ENCODE measurements at regions not wholly inside any gene's neighbourhood (a gene's known extent, or its start where the extent isn't known, plus 50 kb on each side); places are given as distances from the start of the nearest gene placed in this dataset.

GRCh38 chr16:86291491-86291890 is 218.8 kb upstream of the FOXF1 start:
- BruUV-seq (replicated peaks): no TSS peak
- DNase-seq (ENCODE audit: low read depth, low spot score) (no peak), ATAC-seq (no peak)
- H3K4me3 ChIP-seq (ENCODE audit: low read depth in 2 of 2, low read length in 2 of 2): no peak overlapping the region
- no peaks in the 10 kb centered on the region for H3K36me3 ChIP-seq (ENCODE audit: control insufficient read depth, insufficient read depth, low read length)
- TF ChIP-seq TCF7L2 (IDR thresholded peaks at IDR 0.05; ENCODE audit: low read depth, low read length) (no peak), POLR2AphosphoS5 (IDR thresholded peaks at IDR 0.05; ENCODE audit: low read depth, low read length) (no peak), SIN3A (IDR thresholded peaks at IDR 0.05; ENCODE audit: borderline replicate concordance, insufficient read depth, low read depth, low read length) (no peak), REST (IDR thresholded peaks at IDR 0.05; ENCODE audit: insufficient read depth in 1 of 2, low read depth in 2 of 2, low read length in 1 of 2) (no peak), CTCF (IDR thresholded peaks at IDR 0.05) (no peak)
- in situ Hi-C loops (cut with HindIII; ENCODE audit: low pct_unique_long_range_greater_than_20kb, low sequenced_read_pairs) (no loop called here), intact Hi-C loops (cut with micrococcal nuclease; ENCODE audit: unreplicated experiment) (no loop called here)
- H3K9me3 ChIP-seq (ENCODE audit: control insufficient read depth, insufficient read depth, low read depth, low read length): no peaks in the 10 kb centered on the region
- ChIA-PET POLR2A (no interaction called here), CTCF (no interaction called here)
- no peak overlapping the region for H3K27ac ChIP-seq (ENCODE audit: low read length)
- peaks cover 13% of the 10 kb centered on the region for H3K27me3 ChIP-seq (ENCODE audit: control insufficient read depth, insufficient read depth, low read length)
- H3K4me1 ChIP-seq (ENCODE audit: control insufficient read depth, insufficient read depth, low read length): no peaks in the 10 kb centered on the region

- in situ Hi-C loops (cut with HindIII; ENCODE audit: low pct_unique_long_range_greater_than_20kb, low sequenced_read_pairs) (no loop called here), intact Hi-C loops (cut with micrococcal nuclease; ENCODE audit: unreplicated experiment) (no loop called here)
- no TSS peak for BruUV-seq (replicated peaks)
- H3K4me3 ChIP-seq (ENCODE audit: low read depth in 2 of 2, low read length in 2 of 2): no peak overlapping the region
- peaks cover 13% of the 10 kb centered on the region for H3K27me3 ChIP-seq (ENCODE audit: control insufficient read depth, insufficient read depth, low read length)
- TF ChIP-seq SIN3A (IDR thresholded peaks at IDR 0.05; ENCODE audit: borderline replicate concordance, insufficient read depth, low read depth, low read length) (no peak), CTCF (IDR thresholded peaks at IDR 0.05) (no peak), TCF7L2 (IDR thresholded peaks at IDR 0.05; ENCODE audit: low read depth, low read length) (no peak), REST (IDR thresholded peaks at IDR 0.05; ENCODE audit: insufficient read depth in 1 of 2, low read depth in 2 of 2, low read length in 1 of 2) (no peak), POLR2AphosphoS5 (IDR thresholded peaks at IDR 0.05; ENCODE audit: low read depth, low read length) (no peak)
- no peak overlapping the region for H3K27ac ChIP-seq (ENCODE audit: low read length)
- CTCF ChIA-PET: no interaction called here
- H3K9me3 ChIP-seq (ENCODE audit: control insufficient read depth, insufficient read depth, low read depth, low read length): no peaks in the 10 kb centered on the region
- POLR2A ChIA-PET: no interaction called here
- no peaks in the 10 kb centered on the region for H3K36me3 ChIP-seq (ENCODE audit: control insufficient read depth, insufficient read depth, low read length)
- no peak for ATAC-seq
- no peak for DNase-seq (ENCODE audit: low read depth, low spot score)
- no peaks in the 10 kb centered on the region for H3K4me1 ChIP-seq (ENCODE audit: control insufficient read depth, insufficient read depth, low read length)
These were observed 218.1 kb upstream of the FOXF1 start for GRCh38 chr16:86292171-86292775.

All from Panc1 (cell line).